Liver (tissue), 8 donors: ENCODE measurements at regions not wholly inside any gene's neighbourhood (a gene's known extent, or its start where the extent isn't known, plus 50 kb on each side); places are given as distances from the start of the nearest gene placed in this dataset.

Source experiments
- DNase-seq: peaks from one replicate; pipeline ENCODE4 v3.0.0-alpha.2; 2017; ENCODE audit warnings: low spot score
- H3K27ac ChIP-seq, 2 donors: one replicate each; pipeline ENCODE4 v1.7.0; 2013; ENCODE audit warnings: inconsistent platforms in 2 of 2, low read length in 2 of 2, control low read depth in 1 of 2, low read depth in 1 of 2, mild to moderate bottlenecking in 1 of 2
- H3K27me3 ChIP-seq, 4 donors: one replicate each; pipeline versions ENCODE4 v1.6.1 to v1.7.0; 2013; ENCODE audit warnings: low read length in 3 of 4, inconsistent platforms in 1 of 4, mild to moderate bottlenecking in 1 of 4, moderate library complexity in 1 of 4; ENCODE audit not compliant: control insufficient read depth in 4 of 4, insufficient read depth in 4 of 4
- H3K36me3 ChIP-seq, 4 donors: one replicate each; pipeline versions ENCODE4 v1.6.1 to v1.7.0; 2013; ENCODE audit warnings: low read length in 3 of 4, mild to moderate bottlenecking in 3 of 4, low read depth in 1 of 4, moderate library complexity in 1 of 4; ENCODE audit not compliant: control insufficient read depth in 4 of 4, insufficient read depth in 3 of 4
- H3K4me1 ChIP-seq, 4 donors: one replicate each; pipeline versions ENCODE4 v1.6.1 to v1.7.0; 2013; ENCODE audit warnings: low read length in 3 of 4, mild to moderate bottlenecking in 3 of 4, moderate library complexity in 1 of 4; ENCODE audit not compliant: control insufficient read depth in 4 of 4, insufficient read depth in 4 of 4
- H3K4me3 ChIP-seq, 3 donors: one replicate each; pipeline versions ENCODE4 v1.6.1 to v1.7.0; 2013; ENCODE audit warnings: low read length in 3 of 3, control low read depth in 1 of 3, low read depth in 1 of 3, mild to moderate bottlenecking in 1 of 3
- H3K9ac ChIP-seq, 2 donors: one replicate each; pipeline ENCODE4 v1.7.0; 2013; ENCODE audit warnings: low read length in 2 of 2, mild to moderate bottlenecking in 2 of 2, moderate library complexity in 2 of 2, control low read depth in 1 of 2, low read depth in 1 of 2
- H3K9me3 ChIP-seq, 4 donors: one replicate each; pipeline versions ENCODE4 v1.6.1 to v1.7.0; 2013; ENCODE audit warnings: low read length in 3 of 4; ENCODE audit not compliant: control insufficient read depth in 4 of 4
- ATF3 ChIP-seq: IDR thresholded peaks from 2 replicates; pipeline ENCODE4 v1.6.1; 2016; ENCODE audit warnings: antibody characterized with exemption
- CTCF ChIP-seq: fragments of 150-350 bp; IDR thresholded peaks from 2 replicates; pipeline ENCODE4 v1.5.1; 2017; ENCODE audit warnings: improper control_type of control experiment, low read depth, low read length; ENCODE audit not compliant: missing input control
- EGR1 ChIP-seq, 2 donors: IDR thresholded peaks; 2 replicates each; pipeline ENCODE4 v1.6.1; 2016 to 2018; ENCODE audit warnings: antibody characterized with exemption in 2 of 2, low read depth in 2 of 2
- FOXA1 ChIP-seq: IDR thresholded peaks from 2 replicates; pipeline ENCODE4 v1.6.1; 2016; ENCODE audit warnings: antibody characterized with exemption
- FOXA2 ChIP-seq: IDR thresholded peaks from 2 replicates; pipeline ENCODE4 v1.6.1; 2016; ENCODE audit warnings: antibody characterized with exemption
- GABPA ChIP-seq, 2 donors: IDR thresholded peaks in 1 of 2; conservative IDR thresholded peaks in 1 of 2; 2 replicates each; pipeline ENCODE4 v1.6.1; 2016; ENCODE audit warnings: antibody characterized with exemption in 2 of 2, mild to moderate bottlenecking in 1 of 2, moderate library complexity in 1 of 2
- HNF4A ChIP-seq, 2 donors: conservative IDR thresholded peaks; 2 replicates each; pipeline ENCODE4 v1.6.1; 2016; ENCODE audit warnings: antibody characterized with exemption in 2 of 2, mild to moderate bottlenecking in 2 of 2
- HNF4G ChIP-seq: IDR thresholded peaks from 2 replicates; pipeline ENCODE4 v1.6.1; 2016; ENCODE audit warnings: antibody characterized with exemption
- JUND ChIP-seq, 2 donors: IDR thresholded peaks; 2 replicates each; pipeline ENCODE4 v1.6.1; 2016; ENCODE audit warnings: antibody characterized with exemption in 2 of 2
- MAX ChIP-seq: IDR thresholded peaks from 2 replicates; pipeline ENCODE4 v1.6.1; 2016; ENCODE audit warnings: antibody characterized with exemption
- NR2F2 ChIP-seq: IDR thresholded peaks from 2 replicates; pipeline ENCODE4 v1.6.1; 2016; ENCODE audit warnings: antibody characterized with exemption
- RAD21 ChIP-seq, 2 donors: IDR thresholded peaks; 2 replicates each; pipeline ENCODE4 v1.6.1; 2016; ENCODE audit warnings: antibody characterized with exemption in 2 of 2, mild to moderate bottlenecking in 2 of 2
- REST ChIP-seq: IDR thresholded peaks from 2 replicates; pipeline ENCODE4 v1.6.1; 2016; ENCODE audit warnings: antibody characterized with exemption, mild to moderate bottlenecking
- RXRA ChIP-seq, 2 donors: IDR thresholded peaks; 2 replicates each; pipeline ENCODE4 v1.6.1; 2017 to 2018; ENCODE audit warnings: antibody characterized with exemption in 2 of 2, mild to moderate bottlenecking in 1 of 2
- SP1 ChIP-seq: IDR thresholded peaks from 2 replicates; pipeline ENCODE4 v1.6.1; 2018; ENCODE audit warnings: antibody characterized with exemption, mild to moderate bottlenecking
- TAF1 ChIP-seq: conservative IDR thresholded peaks from 2 replicates; pipeline ENCODE4 v1.6.1; 2016; ENCODE audit warnings: antibody characterized with exemption, mild to moderate bottlenecking
- YY1 ChIP-seq: IDR thresholded peaks from 2 replicates; pipeline ENCODE4 v1.6.1; 2016; ENCODE audit warnings: antibody characterized with exemption, mild to moderate bottlenecking
- ZBTB33 ChIP-seq: IDR thresholded peaks from 2 replicates; pipeline ENCODE4 v1.6.1; 2016; ENCODE audit warnings: antibody characterized with exemption
- WGBS: extraction: QIAGEN DNeasy Blood & Tissue Kit; methylation state at CpG from one replicate; pipeline ENCODE4 v1.1.7; 2013; 5-methylcytosine and 5-hydroxymethylcytosine counted together
- donor health status: healthy.
- donor health status: healthy.
- donor health status: healthy.
- donor health status: healthy.
- donor health status: healthy.

- Histone ChIP-seq H3K27ac (no peak overlapping the region), H3K4me3 (no peak overlapping the region), H3K36me3 (no peaks in the 10 kb centered on the region), H3K9ac (no peak overlapping the region), H3K9me3 (peaks cover 0 to 2% (median under 1%) of the 10 kb centered on the region in 4 donors), H3K27me3 (no peaks in the 10 kb centered on the region), H3K4me1 (no peaks in the 10 kb centered on the region)
- 47% methylated on average over 1 of the region's 1 CpG for WGBS
- TF ChIP-seq MAX, result no peak
- TF ChIP-seq GABPA (IDR thresholded peaks at IDR 0.05 in 1 of 2, conservative IDR thresholded peaks at IDR 0.05 in 1 of 2), result no peak
- TF ChIP-seq RAD21 (IDR thresholded peaks at IDR 0.05), result no peak
- TF ChIP-seq SP1, result no peak
- TF ChIP-seq REST, result no peak
- no peak for TF ChIP-seq EGR1 (IDR thresholded peaks at IDR 0.05; ENCODE audit: low read depth in 2 of 2)
- no peak for TF ChIP-seq FOXA2
- no peak for TF ChIP-seq ATF3
- TF ChIP-seq JUND (IDR thresholded peaks at IDR 0.05), result no peak
- TF ChIP-seq ZBTB33, result no peak
- TF ChIP-seq HNF4A (conservative IDR thresholded peaks at IDR 0.05), result no peak
- TF ChIP-seq CTCF, result no peak
- TF ChIP-seq TAF1, result no peak
- TF ChIP-seq FOXA1, result no peak
- no peak for TF ChIP-seq NR2F2
- no peak for TF ChIP-seq HNF4G
- TF ChIP-seq RXRA (IDR thresholded peaks at IDR 0.05), result no peak
- no peak for TF ChIP-seq YY1
- DNase-seq, result no peak
These were observed 373.1 kb downstream of the CMPK2 start for GRCh38 chr2:6492573-6492972.

GRCh38 chr2:6493266-6493665 lies 372.4 kb downstream of the CMPK2 start:
- Histone ChIP-seq H3K27ac (no peak overlapping the region), H3K4me3 (no peak overlapping the region), H3K36me3 (no peaks in the 10 kb centered on the region), H3K4me1 (no peaks in the 10 kb centered on the region), H3K9me3 (peaks cover 0 to 2% (median under 1%) of the 10 kb centered on the region in 4 donors), H3K27me3 (no peaks in the 10 kb centered on the region), H3K9ac (no peak overlapping the region)
- DNase-seq, result no peak
- 76% methylated on average over 4 of the region's 4 CpGs for WGBS
- TF ChIP-seq HNF4G (no peak), ZBTB33 (no peak), RXRA (IDR thresholded peaks at IDR 0.05) (no peak), CTCF (no peak), JUND (IDR thresholded peaks at IDR 0.05) (no peak), RAD21 (IDR thresholded peaks at IDR 0.05) (no peak)
